ENCODE measurements at regions not wholly inside any gene's neighbourhood (a gene's known extent, or its start where the extent isn't known, plus 50 kb on each side); places are given as distances from the start of the nearest gene placed in this dataset.

DNA sequence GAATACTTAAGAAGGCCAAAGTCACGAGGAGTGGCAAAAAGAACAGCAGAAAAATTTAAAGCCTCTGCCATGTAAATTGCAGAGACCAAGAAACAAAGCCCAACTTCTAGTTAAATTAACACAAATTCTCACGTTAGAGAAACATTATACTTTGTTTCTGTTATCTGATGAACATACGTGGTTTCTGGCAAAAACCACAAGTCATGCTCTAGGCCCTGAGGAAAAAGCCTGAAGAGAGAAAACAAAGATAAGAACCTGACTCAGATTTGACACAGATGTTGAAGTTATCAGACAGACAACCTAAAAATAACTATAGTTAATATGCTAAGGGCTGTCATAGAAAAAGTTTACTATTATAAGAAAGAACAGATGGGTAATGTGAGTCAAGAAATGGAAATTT, 149.1 kb upstream of the PCDH10 start:
- TF ChIP-seq, protein P1, sequence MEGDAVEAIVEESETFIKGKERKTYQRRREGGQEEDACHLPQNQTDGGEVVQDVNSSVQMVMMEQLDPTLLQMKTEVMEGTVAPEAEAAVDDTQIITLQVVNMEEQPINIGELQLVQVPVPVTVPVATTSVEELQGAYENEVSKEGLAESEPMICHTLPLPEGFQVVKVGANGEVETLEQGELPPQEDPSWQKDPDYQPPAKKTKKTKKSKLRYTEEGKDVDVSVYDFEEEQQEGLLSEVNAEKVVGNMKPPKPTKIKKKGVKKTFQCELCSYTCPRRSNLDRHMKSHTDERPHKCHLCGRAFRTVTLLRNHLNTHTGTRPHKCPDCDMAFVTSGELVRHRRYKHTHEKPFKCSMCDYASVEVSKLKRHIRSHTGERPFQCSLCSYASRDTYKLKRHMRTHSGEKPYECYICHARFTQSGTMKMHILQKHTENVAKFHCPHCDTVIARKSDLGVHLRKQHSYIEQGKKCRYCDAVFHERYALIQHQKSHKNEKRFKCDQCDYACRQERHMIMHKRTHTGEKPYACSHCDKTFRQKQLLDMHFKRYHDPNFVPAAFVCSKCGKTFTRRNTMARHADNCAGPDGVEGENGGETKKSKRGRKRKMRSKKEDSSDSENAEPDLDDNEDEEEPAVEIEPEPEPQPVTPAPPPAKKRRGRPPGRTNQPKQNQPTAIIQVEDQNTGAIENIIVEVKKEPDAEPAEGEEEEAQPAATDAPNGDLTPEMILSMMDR (IDR thresholded peaks at IDR 0.05) = no peak
- no peak for TF ChIP-seq POLR2A (IDR thresholded peaks at IDR 0.05)

Data from right lobe of liver (tissue), 4 donors.